Loucy (cell line): ENCODE measurements at regions not wholly inside any gene's neighbourhood (a gene's known extent, or its start where the extent isn't known, plus 50 kb on each side); places are given as distances from the start of the nearest gene placed in this dataset.
A peak's percentile ranks its signal among the peaks of the same experiment; 100 is the strongest.

ENCODE experiments used
- H2AFZ ChIP-seq: fragments of 200-600 bp; sonication (generic); 2 replicates; pipeline ENCODE4 v1.6.0; 2016; ENCODE audit warnings: antibody characterized with exemption, mild to moderate bottlenecking, low read length, moderate library complexity
- H3F3A ChIP-seq: fragments of 200-600 bp; 2 replicates; pipeline ENCODE4 v1.6.0; 2016; ENCODE audit warnings: antibody characterized with exemption, low read depth, mild to moderate bottlenecking
- H3K27me3 ChIP-seq: fragments of 200-600 bp; sonication (generic); 2 replicates; pipeline ENCODE4 v1.6.1; 2014; ENCODE audit warnings: low read length, mild to moderate bottlenecking; ENCODE audit not compliant: insufficient read depth, poor library complexity, severe bottlenecking
- H3K36me3 ChIP-seq: fragments of 200-600 bp; sonication (generic); 2 replicates; pipeline ENCODE4 v1.6.1; 2016; ENCODE audit warnings: low read length; ENCODE audit not compliant: insufficient read depth
- H3K4me1 ChIP-seq: fragments of 200-600 bp; sonication (generic); 2 replicates; pipeline ENCODE4 v1.5.1; 2014; ENCODE audit warnings: low read length, mild to moderate bottlenecking; ENCODE audit not compliant: insufficient read depth, poor library complexity, severe bottlenecking
- H3K4me2 ChIP-seq: fragments of 200-600 bp; sonication (generic); 2 replicates; pipeline ENCODE4 v1.6.0; 2014; ENCODE audit warnings: antibody characterized with exemption, low read length, low read depth, mild to moderate bottlenecking; ENCODE audit not compliant: poor library complexity, severe bottlenecking
- H3K4me3 ChIP-seq: fragments of 200-600 bp; sonication (generic); 2 replicates; pipeline ENCODE4 v1.5.1; 2014; ENCODE audit warnings: low read length, mild to moderate bottlenecking, mixed read lengths; ENCODE audit not compliant: poor library complexity, severe bottlenecking
- H3K79me2 ChIP-seq: fragments of 200-600 bp; sonication (generic); 2 replicates; pipeline ENCODE4 v1.6.1; 2014; ENCODE audit warnings: low read length; ENCODE audit not compliant: insufficient read depth
- H3K9ac ChIP-seq: fragments of 200-600 bp; sonication (generic); 2 replicates; pipeline ENCODE4 v1.6.0; 2014; ENCODE audit warnings: mild to moderate bottlenecking, low read depth, low read length, moderate library complexity; ENCODE audit not compliant: poor library complexity, severe bottlenecking
- H3K9me2 ChIP-seq: fragments of 200-600 bp; sonication (generic); replicated peaks from 2 replicates; pipeline ENCODE4 v1.6.1; 2016; ENCODE audit warnings: low read depth, low read length, mixed read lengths
- H3K9me3 ChIP-seq: fragments of 200-600 bp; sonication (generic); 2 replicates; pipeline ENCODE4 v1.6.1; 2014; ENCODE audit warnings: mild to moderate bottlenecking, antibody characterized with exemption, low read length, low read depth; ENCODE audit not compliant: insufficient read depth
- H4K20me1 ChIP-seq: fragments of 200-600 bp; sonication (generic); 2 replicates; pipeline ENCODE4 v1.6.0; 2014; ENCODE audit warnings: antibody characterized with exemption, low read length, mild to moderate bottlenecking; ENCODE audit not compliant: insufficient read depth, poor library complexity, severe bottlenecking
- CTCF ChIP-seq: fragments of 200-600 bp; sonication (generic); conservative IDR thresholded peaks from 2 replicates; pipeline ENCODE4 v1.5.1; 2014; ENCODE audit warnings: mild to moderate bottlenecking, antibody characterized with exemption, low read length
- EZH2phosphoT487 ChIP-seq: fragments of 200-600 bp; IDR thresholded peaks from 2 replicates; pipeline ENCODE4 v1.6.1; 2018; ENCODE audit warnings: antibody characterized with exemption, mild to moderate bottlenecking, moderate library complexity, borderline replicate concordance

DNA sequence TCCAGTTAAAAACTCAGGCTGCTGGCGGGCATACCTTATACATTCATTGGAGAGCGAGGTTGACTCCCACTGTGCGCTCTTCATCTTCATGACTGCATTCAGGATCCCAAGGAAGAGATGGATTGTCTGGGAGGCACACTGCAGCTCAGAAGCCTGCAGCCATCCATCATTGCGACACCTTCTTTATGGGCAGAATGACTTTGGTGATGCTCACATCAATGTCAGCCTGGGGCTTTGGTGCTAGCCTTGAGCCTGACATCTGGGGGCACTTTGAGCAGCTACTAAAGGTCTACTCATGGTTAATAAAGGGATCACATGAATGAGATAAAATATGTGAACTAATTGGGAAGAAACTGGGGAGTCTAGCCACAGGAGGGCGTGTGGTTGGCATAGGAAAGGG, 229.3 kb downstream of the PRDM2 start:
- Histone ChIP-seq H3K9me3 (no peaks in the 10 kb centered on the region), H2AFZ (no peak overlapping the region), H3K4me3 (no peak overlapping the region), H3F3A (no peaks in the 10 kb centered on the region), H4K20me1 (no peaks in the 10 kb centered on the region), H3K4me2 (no peak overlapping the region), H3K79me2 (no peaks in the 10 kb centered on the region), H3K9ac (no peak overlapping the region), H3K36me3 (no peaks in the 10 kb centered on the region), H3K27me3 (no peaks in the 10 kb centered on the region), H3K9me2 (no peaks in the 10 kb centered on the region), H3K4me1 (no peaks in the 10 kb centered on the region)
- TF ChIP-seq EZH2phosphoT487, result no peak

- H3K27me3 ChIP-seq, result no peaks in the 10 kb centered on the region
- no peaks in the 10 kb centered on the region for H3K79me2 ChIP-seq
- TF ChIP-seq CTCF (peak; percentile 81), EZH2phosphoT487 (no peak)
- no peaks in the 10 kb centered on the region for H3K9me3 ChIP-seq
- H3K9me2 ChIP-seq, result no peaks in the 10 kb centered on the region
- no peak overlapping the region for H3K4me3 ChIP-seq
- no peak overlapping the region for H3K4me2 ChIP-seq
- H3K9ac ChIP-seq, result no peak overlapping the region
- no peaks in the 10 kb centered on the region for H4K20me1 ChIP-seq
- H3K36me3 ChIP-seq, result no peaks in the 10 kb centered on the region
- H3K4me1 ChIP-seq, result no peaks in the 10 kb centered on the region
- H2AFZ ChIP-seq, result no peak overlapping the region
- no peaks in the 10 kb centered on the region for H3F3A ChIP-seq
Measured at GRCh38 chr1:13930151-13930550, 230.2 kb downstream of the PRDM2 start.

DNA sequence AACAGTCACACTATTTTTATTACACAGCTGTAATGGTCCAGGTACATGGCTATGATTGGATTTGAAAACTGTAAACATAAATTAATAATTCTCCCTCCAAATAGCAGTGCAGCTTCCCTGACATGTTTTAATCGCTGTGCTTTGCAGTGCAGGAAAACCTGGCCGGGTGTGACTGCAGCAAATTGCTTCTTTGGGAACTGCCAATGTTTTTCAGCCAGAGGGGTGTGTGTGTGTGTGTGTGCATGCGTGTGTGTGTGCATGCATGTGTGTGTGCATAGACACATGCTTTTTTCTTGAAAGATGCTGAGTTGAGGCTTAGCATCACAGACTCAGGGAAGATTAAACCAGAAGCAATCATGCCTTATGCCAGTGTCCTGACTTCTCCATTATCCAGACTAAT, 231.2 kb downstream of the PRDM2 start:
- H3K9me2 ChIP-seq, result no peaks in the 10 kb centered on the region
- H4K20me1 ChIP-seq, result no peaks in the 10 kb centered on the region
- no peak overlapping the region for H3K4me3 ChIP-seq
- H3K79me2 ChIP-seq, result no peaks in the 10 kb centered on the region
- H3F3A ChIP-seq, result no peaks in the 10 kb centered on the region
- H3K36me3 ChIP-seq, result no peaks in the 10 kb centered on the region
- no peaks in the 10 kb centered on the region for H3K9me3 ChIP-seq
- no peaks in the 10 kb centered on the region for H3K27me3 ChIP-seq
- H2AFZ ChIP-seq, result no peak overlapping the region
- H3K9ac ChIP-seq, result no peak overlapping the region
- H3K4me2 ChIP-seq, result no peak overlapping the region
- no peak for TF ChIP-seq EZH2phosphoT487
- TF ChIP-seq CTCF, result no peak
- H3K4me1 ChIP-seq, result no peaks in the 10 kb centered on the region

- no peak for TF ChIP-seq CTCF
- no peak for TF ChIP-seq EZH2phosphoT487
- Histone ChIP-seq H2AFZ (no peak overlapping the region), H3K27me3 (no peaks in the 10 kb centered on the region), H3K36me3 (no peaks in the 10 kb centered on the region), H3K4me1 (no peaks in the 10 kb centered on the region), H3K9me2 (no peaks in the 10 kb centered on the region), H3F3A (no peaks in the 10 kb centered on the region), H4K20me1 (no peaks in the 10 kb centered on the region), H3K9ac (no peak overlapping the region), H3K79me2 (no peaks in the 10 kb centered on the region), H3K4me2 (no peak overlapping the region), H3K4me3 (no peak overlapping the region), H3K9me3 (no peaks in the 10 kb centered on the region; the same call in 1 of the 2 replicates)
Measured at GRCh38 chr1:13935336-13935735, 235.3 kb downstream of the PRDM2 start.
